NK-92 treated with Interleukin-12 subunit alpha and Interleukin-12 subunit beta, amount 100 ng/mL, for 24 hours (cell line): ENCODE measurements at regions not wholly inside any gene's neighbourhood (a gene's known extent, or its start where the extent isn't known, plus 50 kb on each side); places are given as distances from the start of the nearest gene placed in this dataset.

Source experiments
- DNase-seq: peaks from one replicate; lab custom pipeline; 2025; lab: John Stamatoyannopoulos, UW

GRCh38 chr15:97346221-97346620 lies 614.3 kb upstream of the ARRDC4 start:
- no peak for DNase-seq

- no peak for DNase-seq
Measured at GRCh38 chr15:97350813-97351212, 609.7 kb upstream of the ARRDC4 start.

DNA sequence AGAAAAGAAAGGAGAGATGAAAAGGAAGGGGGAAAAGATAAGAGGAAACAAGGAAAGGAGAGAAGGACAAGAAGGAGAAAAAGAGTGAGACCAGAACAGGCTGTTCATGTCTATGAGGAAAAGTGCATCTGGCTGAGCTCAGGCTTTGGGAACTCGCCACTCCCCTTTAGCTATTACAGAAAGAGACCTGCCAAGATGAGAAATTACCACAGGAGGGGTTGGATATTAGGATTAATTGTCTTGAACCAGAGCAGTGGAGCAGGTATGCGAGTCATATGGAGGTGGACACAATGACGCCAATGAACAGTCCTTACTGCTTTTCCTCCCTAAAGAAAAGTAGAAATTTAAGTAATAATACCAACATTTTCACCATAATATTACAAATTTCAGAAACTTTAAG lies 577.0 kb upstream of the ARRDC4 start:
- no peak for DNase-seq

DNA sequence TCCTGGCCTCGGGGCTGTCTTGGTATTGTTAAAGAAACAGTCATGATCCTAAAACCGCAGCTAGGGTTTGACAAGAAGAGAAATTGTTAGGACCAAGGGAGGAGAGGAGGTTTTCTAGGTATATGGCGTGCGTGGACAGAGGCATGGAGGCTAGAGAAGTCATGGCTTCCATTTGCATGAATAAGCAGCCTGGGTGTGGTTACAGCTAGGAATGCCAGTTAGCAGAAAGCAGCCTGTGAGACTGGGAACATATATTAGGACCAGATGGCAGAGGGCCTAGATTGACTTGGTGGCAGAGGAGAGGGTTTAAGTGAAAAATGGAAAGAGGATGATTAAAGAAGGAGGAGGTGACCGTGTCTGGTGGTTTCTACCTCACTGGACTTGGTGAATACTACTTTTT lies 573.6 kb upstream of the ARRDC4 start:
- no peak for DNase-seq

DNA sequence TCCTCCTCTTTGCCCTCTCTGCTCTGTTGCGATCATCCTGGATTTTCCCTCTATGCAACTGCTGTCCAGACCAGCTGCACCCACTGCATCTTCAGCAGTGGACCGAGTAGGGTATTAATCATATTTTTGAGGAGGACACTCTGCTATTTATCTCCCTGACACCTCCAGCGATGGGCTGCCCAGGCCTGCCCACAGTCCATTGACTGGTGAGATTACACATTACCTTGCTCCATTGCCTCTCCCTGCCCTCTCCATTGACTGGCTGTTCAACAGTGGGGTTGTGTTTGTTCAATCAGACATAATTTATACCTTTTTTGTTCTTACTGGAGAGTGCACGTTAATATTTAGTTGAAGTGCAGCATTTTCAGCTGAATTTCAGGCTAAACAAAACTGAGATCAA lies 559.3 kb upstream of the ARRDC4 start:
- DNase-seq: no peak

DNA sequence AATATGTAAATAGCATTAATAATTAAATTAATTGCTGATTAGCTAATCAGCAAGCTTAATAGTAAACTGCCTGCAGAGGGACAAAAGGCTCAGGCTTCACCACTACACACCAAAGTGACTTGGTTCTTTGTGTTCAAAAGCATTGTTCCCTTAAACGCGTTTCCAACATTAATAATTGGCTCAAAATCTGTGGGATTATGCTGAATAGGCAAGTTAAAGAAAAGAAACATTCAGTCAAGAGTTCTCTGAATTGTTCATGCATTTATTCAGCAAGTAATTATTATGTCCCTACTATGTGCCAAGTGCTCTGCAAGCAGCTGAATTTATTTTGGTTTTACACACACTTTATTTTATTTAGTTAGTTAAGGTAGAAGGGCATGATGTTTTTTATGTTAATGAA lies 558.5 kb upstream of the ARRDC4 start:
- no peak for DNase-seq

DNA sequence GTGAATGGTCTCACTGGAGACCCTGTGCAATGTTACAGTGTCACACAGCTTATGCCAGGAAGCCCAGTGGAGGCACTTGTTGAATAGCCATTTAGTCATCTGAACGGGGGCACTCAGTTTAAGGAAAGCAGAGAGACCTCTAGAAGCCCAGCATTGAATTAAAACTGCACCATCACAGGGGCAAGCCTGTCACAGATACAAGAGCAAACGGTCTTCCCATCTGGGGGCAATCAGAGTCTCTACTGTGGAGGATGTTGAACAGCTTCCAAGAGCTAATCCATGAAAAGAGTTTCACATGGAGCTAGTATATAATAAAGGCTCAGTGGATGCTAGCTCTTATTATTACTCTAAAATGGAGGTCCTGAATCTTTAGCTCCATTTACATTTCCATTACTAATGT lies 553.7 kb upstream of the ARRDC4 start:
- DNase-seq: no peak

GRCh38 chr15:97410897-97411575 lies 549.5 kb upstream of the ARRDC4 start:
- no peak for DNase-seq

DNA sequence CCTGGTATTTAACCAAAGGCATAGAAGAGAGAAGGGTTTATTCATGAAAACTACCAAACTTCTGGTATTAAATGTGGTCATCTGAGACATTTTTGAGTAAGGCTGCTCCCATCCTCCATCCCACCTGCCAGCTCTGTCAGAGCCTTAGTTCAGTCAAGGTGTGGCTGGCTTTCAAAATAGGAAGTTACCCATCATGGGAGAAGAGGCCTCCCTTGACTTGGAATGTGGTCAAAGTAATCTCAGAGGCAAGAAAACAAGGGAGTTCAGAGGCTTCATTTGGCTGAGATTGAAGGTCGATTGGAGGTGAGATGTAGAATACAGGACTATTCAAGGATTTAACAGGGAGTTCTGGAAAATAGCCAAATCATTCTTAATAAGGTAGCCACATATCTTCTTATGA lies 540.4 kb upstream of the ARRDC4 start:
- DNase-seq: no peak

GRCh38 chr15:97425596-97425995 lies 534.9 kb upstream of the ARRDC4 start:
- DNase-seq: no peak

DNA sequence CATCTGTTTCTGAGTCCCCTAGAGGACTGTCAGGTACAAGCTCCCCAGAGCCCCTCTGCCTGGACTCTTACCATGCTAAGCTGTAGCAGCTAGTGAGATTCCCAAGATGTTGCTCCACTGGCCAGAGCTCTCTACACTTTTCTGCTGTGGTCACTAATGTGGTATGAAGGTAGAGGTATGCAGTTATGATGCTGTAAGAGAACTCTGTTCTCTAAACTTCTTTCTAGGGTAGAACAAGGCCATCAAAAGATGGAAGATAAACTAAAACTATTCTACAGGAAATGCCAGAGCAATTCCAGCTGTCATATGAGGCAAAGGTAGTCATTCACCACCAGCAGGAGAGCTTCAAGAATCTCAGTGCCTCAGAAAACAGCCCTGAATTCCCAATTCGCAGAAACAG lies 517.4 kb upstream of the ARRDC4 start:
- no peak for DNase-seq

DNA sequence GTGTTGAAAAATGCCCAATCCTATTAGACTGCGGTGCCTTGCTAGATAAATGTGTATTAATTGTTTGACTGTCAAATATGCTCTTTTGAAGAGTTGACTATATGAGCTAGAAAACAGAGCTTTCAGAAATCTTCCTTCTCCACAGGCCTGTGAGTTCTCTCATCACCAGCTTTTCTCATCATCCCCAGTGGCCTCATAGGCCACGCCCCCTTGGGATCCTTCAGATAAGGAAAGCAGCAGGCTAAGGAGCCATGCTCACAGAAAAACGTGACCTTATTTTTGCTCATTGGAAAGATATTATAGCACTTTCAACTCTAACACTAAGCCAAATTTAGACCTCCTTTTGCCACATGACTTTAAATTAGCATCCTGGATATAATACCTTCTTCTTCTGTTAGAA lies 514.4 kb upstream of the ARRDC4 start:
- no peak for DNase-seq

DNA sequence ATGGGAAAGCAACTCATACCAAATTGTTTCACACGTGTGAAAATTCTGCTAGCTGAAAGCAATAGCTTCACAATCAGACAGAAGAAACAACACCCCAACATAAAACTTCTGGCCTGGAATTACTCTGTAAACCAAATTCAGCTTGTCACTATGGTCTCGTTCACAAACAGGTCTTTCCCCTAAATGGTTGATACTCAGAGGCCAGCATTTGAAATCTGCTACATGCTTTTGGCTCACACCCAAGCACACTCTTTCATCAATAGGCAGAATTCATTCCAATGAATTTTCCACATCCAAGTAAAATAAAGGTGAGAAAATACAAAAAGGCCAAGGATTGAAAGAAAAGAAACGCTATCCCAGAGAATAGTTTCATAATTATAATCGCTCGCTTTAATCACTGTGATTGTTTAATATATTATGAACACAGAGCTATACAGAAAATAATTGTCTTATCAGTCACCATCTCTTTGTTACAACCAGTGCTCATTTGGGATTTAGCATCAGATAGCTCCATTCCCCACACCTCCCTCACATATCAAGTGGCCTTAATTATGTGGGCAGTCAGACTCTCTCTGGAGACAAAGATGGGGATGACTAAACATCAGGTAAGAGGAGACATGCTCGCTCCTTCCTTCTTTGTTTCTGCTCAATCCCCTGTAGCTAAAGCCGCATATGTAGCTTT lies 503.8 kb upstream of the ARRDC4 start:
- no peak for DNase-seq

DNA sequence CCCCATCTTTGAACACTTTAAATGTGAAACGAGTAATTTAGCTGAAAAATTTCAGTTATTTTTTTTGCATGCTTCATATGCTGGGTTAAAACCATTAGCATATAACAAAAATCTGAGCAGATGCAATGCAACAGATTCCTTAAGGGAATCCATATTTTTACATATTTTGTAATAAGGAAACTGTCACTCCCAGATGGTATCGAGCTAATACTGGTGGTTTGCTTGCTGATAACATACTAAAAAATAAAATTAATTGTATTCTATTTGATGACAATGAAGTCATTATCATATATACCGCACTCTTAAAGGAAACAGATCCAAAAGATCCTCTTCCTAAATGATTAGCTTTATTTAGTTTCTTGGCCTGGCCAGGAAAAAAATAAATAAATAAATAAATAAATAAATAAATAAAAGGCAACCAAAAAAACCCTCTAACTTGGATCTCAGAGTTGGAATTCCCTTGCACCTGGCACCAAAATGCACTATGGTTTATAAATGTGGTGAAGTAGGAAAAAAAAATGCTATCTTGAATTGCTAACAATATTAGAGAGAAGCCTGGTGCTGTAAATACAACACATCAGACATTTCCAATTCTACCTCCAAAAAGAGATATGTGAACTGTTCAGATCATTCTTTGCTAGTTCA lies 503.2 kb upstream of the ARRDC4 start:
- no peak for DNase-seq

GRCh38 chr15:97459771-97460170 lies 500.7 kb upstream of the ARRDC4 start:
- DNase-seq: no peak

DNA sequence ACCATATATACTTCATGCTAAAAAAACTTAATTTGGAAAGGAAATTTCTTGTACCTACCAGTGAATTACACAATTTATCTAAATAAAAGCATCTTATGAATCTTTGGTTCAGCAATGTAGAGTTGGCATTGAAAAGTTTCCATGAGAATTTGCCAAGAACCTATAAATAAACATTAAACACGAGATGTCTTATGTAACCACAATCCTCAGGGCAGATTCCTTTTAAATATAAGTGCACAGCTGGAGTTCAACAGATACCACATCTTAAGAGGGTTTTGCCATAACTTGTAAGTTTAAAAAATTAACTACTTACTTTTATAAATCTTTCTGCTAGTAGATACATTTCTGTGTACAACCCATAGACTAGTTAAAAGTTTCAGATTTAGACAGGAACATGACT lies 499.3 kb upstream of the ARRDC4 start:
- no peak for DNase-seq

GRCh38 chr15:97463696-97464095 lies 496.8 kb upstream of the ARRDC4 start:
- no peak for DNase-seq

- no peak for DNase-seq
Measured at GRCh38 chr15:97470417-97470816, 490.1 kb upstream of the ARRDC4 start.

DNA sequence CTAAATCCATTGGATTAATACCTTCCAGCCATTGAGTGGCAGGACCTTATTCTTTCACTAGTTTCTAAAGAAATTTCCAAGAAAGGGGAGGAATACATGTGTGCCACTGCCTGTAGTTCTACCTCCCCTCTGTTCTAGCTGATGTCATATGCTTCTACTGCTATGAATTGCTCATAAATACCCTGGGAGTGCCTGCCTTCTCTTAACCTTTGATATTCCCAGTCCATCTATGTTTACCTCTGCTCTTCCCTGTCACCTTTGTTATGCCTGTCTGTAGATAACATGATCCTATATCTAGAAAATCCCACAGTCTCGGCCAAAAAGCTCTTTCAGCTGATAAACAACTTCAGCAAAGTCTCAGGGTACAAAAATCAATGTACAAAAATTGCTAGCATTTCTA lies 486.9 kb upstream of the ARRDC4 start:
- no peak for DNase-seq

GRCh38 chr15:97479957-97480356 lies 480.5 kb upstream of the ARRDC4 start:
- no peak for DNase-seq

- DNase-seq: no peak
Measured at GRCh38 chr15:97482521-97482920, 478.0 kb upstream of the ARRDC4 start.

DNA sequence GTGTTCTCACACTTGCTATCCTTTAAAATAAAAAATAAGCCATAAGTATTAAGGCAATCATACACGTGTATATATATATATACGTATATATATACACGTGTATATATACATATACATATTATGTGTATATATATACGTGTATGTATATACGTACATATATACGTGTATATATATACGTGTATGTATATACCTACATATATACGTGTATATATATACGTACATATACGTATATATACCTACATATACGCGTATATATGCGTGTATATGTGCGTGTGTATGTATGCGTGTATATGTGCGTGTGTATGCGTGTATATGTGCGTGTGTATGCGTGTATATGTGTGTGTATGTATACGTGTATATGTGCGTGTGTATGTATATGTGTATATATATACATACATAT lies 477.3 kb upstream of the ARRDC4 start:
- DNase-seq: no peak

- DNase-seq: no peak
Measured at GRCh38 chr15:97490429-97490828, 470.1 kb upstream of the ARRDC4 start.

DNA sequence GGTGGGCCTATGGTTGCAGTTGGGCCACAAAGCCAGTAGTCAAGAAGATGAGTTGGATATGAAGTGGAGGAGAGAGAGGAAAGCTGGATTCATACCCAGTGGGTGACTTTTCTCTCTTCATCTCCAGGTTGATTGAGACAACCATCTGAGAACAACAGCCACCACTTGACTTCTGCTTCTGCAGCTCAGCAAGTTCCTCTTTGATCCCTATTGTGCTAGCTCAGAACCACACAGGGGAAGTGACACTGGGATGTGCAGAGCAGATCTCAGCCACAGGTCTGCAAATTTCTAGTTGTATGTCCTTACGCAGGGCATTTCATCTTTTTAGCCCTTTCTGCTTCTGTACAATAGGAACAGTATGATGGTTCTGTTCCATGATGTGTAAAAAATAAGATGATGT lies 459.2 kb upstream of the ARRDC4 start:
- no peak for DNase-seq
